Mesendoderm (in vitro differentiated cells): ENCODE measurements at regions not wholly inside any gene's neighbourhood (a gene's known extent, or its start where the extent isn't known, plus 50 kb on each side); places are given as distances from the start of the nearest gene placed in this dataset.

ENCODE experiments used
- DNase-seq: peaks from one replicate; pipeline ENCODE4 v3.0.0; 2013
- H2AK5ac ChIP-seq: 2 replicates; pipeline ENCODE4 v1.6.1; 2013; ENCODE audit warnings: low read length, inconsistent platforms
- H2BK120ac ChIP-seq: 2 replicates; pipeline ENCODE4 v1.6.1; 2013; ENCODE audit warnings: low read depth, mild to moderate bottlenecking, low read length, moderate library complexity, mixed read lengths
- H2BK15ac ChIP-seq: replicated peaks from 2 replicates; pipeline ENCODE4 v1.6.1; 2013; ENCODE audit warnings: low read depth, mild to moderate bottlenecking, moderate library complexity
- H2BK5ac ChIP-seq: 2 replicates; pipeline ENCODE4 v1.6.1; 2013; ENCODE audit warnings: low read length, inconsistent platforms
- H3K18ac ChIP-seq: 2 replicates; pipeline ENCODE4 v1.6.1; 2013; ENCODE audit warnings: mild to moderate bottlenecking, low read length, mixed read lengths
- H3K23ac ChIP-seq: one replicate; pipeline ENCODE4 v1.6.1; 2013; ENCODE audit warnings: low read length
- H3K27ac ChIP-seq: 2 replicates; pipeline ENCODE4 v1.5.1; 2013; ENCODE audit warnings: low read depth, mild to moderate bottlenecking, inconsistent platforms, low read length, moderate library complexity
- H3K27me3 ChIP-seq: 2 replicates; pipeline ENCODE4 v1.6.1; 2013; ENCODE audit warnings: low read length, control low read depth, mild to moderate bottlenecking, inconsistent platforms; ENCODE audit not compliant: insufficient read depth, poor library complexity
- H3K36me3 ChIP-seq: 2 replicates; pipeline ENCODE4 v1.6.1; 2013; ENCODE audit warnings: low read length, inconsistent platforms; ENCODE audit not compliant: control insufficient read depth, insufficient read depth
- H3K4ac ChIP-seq: one replicate; pipeline ENCODE4 v1.6.1; 2013; ENCODE audit warnings: low read depth, mild to moderate bottlenecking, low read length, moderate library complexity
- H3K4me1 ChIP-seq: 2 replicates; pipeline ENCODE4 v1.6.1; 2013; ENCODE audit warnings: low read depth, low read length, inconsistent platforms; ENCODE audit not compliant: control insufficient read depth
- H3K4me2 ChIP-seq: 2 replicates; pipeline ENCODE4 v1.6.1; 2013; ENCODE audit warnings: low read length
- H3K4me3 ChIP-seq: 2 replicates; pipeline ENCODE4 v1.5.1; 2013; ENCODE audit warnings: mild to moderate bottlenecking, low read length
- H3K56ac ChIP-seq: one replicate; pipeline ENCODE4 v1.6.1; 2013; ENCODE audit warnings: low read length
- H3K79me1 ChIP-seq: 2 replicates; pipeline ENCODE4 v1.6.1; 2013; ENCODE audit warnings: low read length, inconsistent platforms
- H3K79me2 ChIP-seq: 2 replicates; pipeline ENCODE4 v1.6.1; 2013; ENCODE audit warnings: mild to moderate bottlenecking, low read length; ENCODE audit not compliant: control insufficient read depth, insufficient read depth
- H3K9ac ChIP-seq: 2 replicates; pipeline ENCODE4 v1.6.1; 2013; ENCODE audit warnings: low read length, inconsistent platforms
- H4K5ac ChIP-seq: one replicate; pipeline ENCODE4 v1.6.1; 2013; ENCODE audit warnings: low read length
- H4K8ac ChIP-seq: one replicate; pipeline ENCODE4 v1.6.1; 2013; ENCODE audit warnings: low read depth, mild to moderate bottlenecking, control low read depth, low read length, moderate library complexity
- WGBS: extraction: QIAGEN DNeasy Blood & Tissue Kit; methylation state at CpG from one replicate; pipeline ENCODE4 v1.1.7; 2013; ENCODE audit warnings: low lambda C conversion rate, missing lambda C conversion rate; ENCODE audit not compliant: insufficient coverage; ENCODE audit errors: extremely low coverage; 5-methylcytosine and 5-hydroxymethylcytosine counted together

DNA sequence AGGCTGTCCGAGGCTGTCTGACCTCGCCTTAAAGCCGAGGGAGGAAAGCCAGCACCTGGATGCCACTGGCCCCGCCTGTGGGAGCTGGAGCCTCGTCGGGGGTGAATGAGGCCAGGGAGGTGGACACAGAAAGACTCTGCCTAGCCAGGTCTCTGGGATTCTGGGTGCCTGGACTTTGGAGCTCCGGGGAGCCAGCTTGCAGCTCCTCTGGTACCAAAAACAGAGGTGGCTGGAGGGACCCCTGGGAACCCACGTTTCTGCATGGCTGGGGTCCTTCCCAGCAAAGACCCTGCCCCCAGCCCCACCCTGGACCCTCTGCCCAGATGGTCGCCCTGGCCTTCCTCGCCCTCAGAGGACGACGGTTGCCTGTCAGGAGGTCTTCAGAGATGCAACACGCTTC lies 239.7 kb downstream of the BRD1 start:
- Histone ChIP-seq H2BK5ac (no peak overlapping the region), H3K18ac (no peak overlapping the region), H2BK120ac (no peak overlapping the region), H3K36me3 (no peaks in the 10 kb centered on the region), H3K79me2 (no peaks in the 10 kb centered on the region), H3K4me3 (no peak overlapping the region), H3K9ac (no peak overlapping the region), H3K4ac (no peak overlapping the region), H3K79me1 (no peaks in the 10 kb centered on the region), H3K27ac (no peak overlapping the region), H3K4me2 (no peak overlapping the region), H3K23ac (no peak overlapping the region), H3K56ac (no peak overlapping the region), H2AK5ac (no peak overlapping the region), H2BK15ac (no peak overlapping the region), H4K8ac (no peak overlapping the region), H3K27me3 (no peaks in the 10 kb centered on the region), H3K4me1 (no peaks in the 10 kb centered on the region), H4K5ac (no peak overlapping the region)
- no CpG with 5 or more reads among the region's 13 CpGs for WGBS
- no peak for DNase-seq

DNA sequence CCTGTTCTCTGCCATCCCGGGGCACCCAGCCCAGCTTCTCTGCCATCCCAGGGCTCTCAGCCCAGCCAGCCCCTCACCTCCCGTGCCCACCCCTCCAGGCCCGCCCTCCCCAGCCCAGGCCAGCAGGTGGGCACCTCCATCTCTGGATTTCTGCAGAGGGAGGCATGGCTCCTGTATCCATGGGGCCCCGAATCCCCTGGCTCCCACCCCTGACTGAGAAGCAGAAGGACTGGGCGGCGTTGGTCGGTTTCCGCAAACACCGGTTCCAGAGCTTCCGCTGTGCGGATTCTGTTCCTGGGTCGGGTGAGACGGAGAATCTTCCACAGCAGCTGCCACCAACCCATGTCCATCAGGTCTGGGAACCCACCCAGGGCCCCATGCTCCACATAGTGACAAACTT lies 240.3 kb downstream of the BRD1 start:
- Histone ChIP-seq H4K8ac (no peak overlapping the region), H3K4me2 (no peak overlapping the region), H2BK120ac (no peak overlapping the region), H4K5ac (no peak overlapping the region), H3K27me3 (no peaks in the 10 kb centered on the region), H3K56ac (no peak overlapping the region), H3K4me1 (no peaks in the 10 kb centered on the region), H3K4ac (no peak overlapping the region), H2BK15ac (no peak overlapping the region), H3K79me1 (no peaks in the 10 kb centered on the region), H3K18ac (no peak overlapping the region), H2AK5ac (no peak overlapping the region), H3K36me3 (no peaks in the 10 kb centered on the region), H3K4me3 (no peak overlapping the region), H3K23ac (no peak overlapping the region), H3K9ac (no peak overlapping the region), H3K79me2 (no peaks in the 10 kb centered on the region), H3K27ac (no peak overlapping the region), H2BK5ac (no peak overlapping the region)
- DNase-seq: no peak
- no CpG with 5 or more reads among the region's 13 CpGs for WGBS

DNA sequence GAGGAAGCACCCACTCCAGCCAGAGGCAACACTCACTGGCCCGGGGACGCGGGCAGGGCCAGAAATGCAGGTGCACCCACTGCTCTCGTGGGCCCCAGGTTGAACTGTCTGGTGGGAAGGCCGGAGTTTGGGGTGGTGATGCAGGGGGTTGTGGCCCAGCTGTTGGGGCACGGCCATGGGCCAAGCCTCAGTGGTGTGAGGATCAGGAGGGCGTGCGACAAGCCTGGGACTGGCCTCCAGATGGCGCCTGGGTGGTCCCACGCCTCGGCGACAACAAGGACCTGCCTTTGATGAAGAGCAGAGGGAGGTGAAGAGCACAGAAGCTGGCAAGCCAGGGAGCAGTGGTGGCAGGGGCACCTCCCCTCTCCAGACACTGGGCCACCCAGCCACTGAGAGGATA lies 240.8 kb downstream of the BRD1 start:
- no peak overlapping the region for H3K23ac ChIP-seq
- H3K79me2 ChIP-seq: no peaks in the 10 kb centered on the region
- no peak overlapping the region for H3K4me2 ChIP-seq
- no CpG with 5 or more reads among the region's 12 CpGs for WGBS
- no peak overlapping the region for H4K5ac ChIP-seq
- H2BK5ac ChIP-seq: no peak overlapping the region
- H2BK120ac ChIP-seq: no peak overlapping the region
- H3K18ac ChIP-seq: no peak overlapping the region
- no peak overlapping the region for H3K4me3 ChIP-seq
- H3K4ac ChIP-seq: no peak overlapping the region
- H3K36me3 ChIP-seq: no peaks in the 10 kb centered on the region
- no peak overlapping the region for H3K56ac ChIP-seq
- peak; percentile 39 for DNase-seq
- H4K8ac ChIP-seq: no peak overlapping the region
- H2AK5ac ChIP-seq: no peak overlapping the region
- H3K9ac ChIP-seq: no peak overlapping the region
- no peak overlapping the region for H2BK15ac ChIP-seq
- H3K27ac ChIP-seq: no peak overlapping the region
- no peaks in the 10 kb centered on the region for H3K79me1 ChIP-seq
- H3K27me3 ChIP-seq: no peaks in the 10 kb centered on the region
- no peaks in the 10 kb centered on the region for H3K4me1 ChIP-seq

DNA sequence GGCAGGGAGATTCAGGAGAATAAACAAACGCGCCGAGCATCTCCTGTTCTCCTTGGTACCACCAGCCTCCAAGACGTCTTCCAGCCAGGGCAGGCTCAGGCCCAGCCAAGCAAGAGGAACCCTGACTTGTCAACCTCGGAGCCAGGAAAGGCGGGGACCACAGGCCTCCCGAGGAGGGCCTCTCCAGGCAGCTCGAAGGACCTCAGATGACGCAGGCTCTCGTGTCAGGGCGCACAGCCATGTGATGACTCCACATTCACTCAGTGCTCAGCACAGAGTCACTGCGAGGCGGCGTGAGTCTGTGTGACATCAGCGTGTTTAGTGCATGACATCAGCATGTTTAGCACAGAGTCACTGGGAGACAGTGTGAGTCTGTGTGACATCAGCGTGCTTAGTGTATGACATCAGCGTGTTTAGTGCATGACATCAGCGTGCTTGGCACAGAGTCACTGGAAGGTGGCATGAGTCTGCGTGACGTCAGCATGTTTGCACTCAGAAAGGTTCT lies 241.4 kb downstream of the BRD1 start:
- WGBS: no CpG with 5 or more reads among the region's 20 CpGs
- peak; percentile 17 for DNase-seq

DNA sequence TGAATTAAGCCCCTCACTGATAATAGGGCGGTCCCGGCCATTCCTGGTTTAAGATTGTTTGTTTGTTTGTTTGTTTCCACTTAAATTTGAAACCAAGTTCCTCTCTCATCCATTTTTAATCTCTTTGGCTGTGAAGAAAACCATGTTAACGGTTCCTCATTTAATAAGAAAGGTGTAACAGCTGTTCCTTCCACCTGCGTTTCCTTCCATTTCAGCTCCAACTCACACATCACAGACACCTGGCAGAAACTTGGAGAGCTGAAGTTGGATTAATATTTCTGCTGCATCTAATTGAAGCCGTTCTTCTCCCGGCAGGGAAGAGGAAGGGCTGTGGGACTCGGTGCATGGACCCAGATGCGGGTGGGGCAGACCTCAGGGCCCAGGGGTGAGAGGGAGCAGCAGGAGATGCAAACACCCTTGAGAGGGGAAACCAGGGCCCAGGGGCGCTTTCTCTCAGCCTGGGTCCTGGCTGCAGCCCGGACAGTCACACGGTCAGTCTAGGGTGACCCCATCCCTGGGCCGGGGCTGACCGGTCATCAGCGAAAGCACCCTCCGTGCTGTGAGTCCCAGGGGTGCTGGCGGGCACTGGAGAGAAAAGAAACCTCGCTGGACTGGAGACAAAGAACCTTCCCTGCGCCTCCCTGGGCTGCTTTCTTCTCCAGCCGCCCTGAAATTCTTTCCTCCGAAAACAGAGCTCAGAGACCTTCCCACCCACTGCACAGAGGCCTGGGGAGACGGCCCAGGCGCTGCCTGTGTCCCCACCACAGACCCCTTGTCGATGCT lies 242.0 kb downstream of the BRD1 start:
- no peak overlapping the region for H3K27ac ChIP-seq
- H2BK15ac ChIP-seq: no peak overlapping the region
- no peaks in the 10 kb centered on the region for H3K27me3 ChIP-seq
- H3K4me1 ChIP-seq: no peaks in the 10 kb centered on the region
- H2BK5ac ChIP-seq: no peak overlapping the region
- H3K79me2 ChIP-seq: no peaks in the 10 kb centered on the region
- no peak overlapping the region for H3K4ac ChIP-seq
- no peak overlapping the region for H3K4me2 ChIP-seq
- H3K9ac ChIP-seq: no peak overlapping the region
- H3K79me1 ChIP-seq: no peaks in the 10 kb centered on the region
- WGBS: no CpG with 5 or more reads among the region's 23 CpGs
- no peak overlapping the region for H2BK120ac ChIP-seq
- no peak overlapping the region for H3K56ac ChIP-seq
- DNase-seq: no peak
- H4K8ac ChIP-seq: no peak overlapping the region
- H2AK5ac ChIP-seq: no peak overlapping the region
- no peak overlapping the region for H4K5ac ChIP-seq
- H3K4me3 ChIP-seq: no peak overlapping the region
- no peaks in the 10 kb centered on the region for H3K36me3 ChIP-seq
- H3K18ac ChIP-seq: no peak overlapping the region
- no peak overlapping the region for H3K23ac ChIP-seq

More for the DNA sequence above, 241.4 kb downstream of the BRD1 start:
- no peak overlapping the region for H3K4me2 ChIP-seq
- no peak overlapping the region for H2BK15ac ChIP-seq
- no peaks in the 10 kb centered on the region for H3K79me1 ChIP-seq
- no peak overlapping the region for H3K18ac ChIP-seq
- no peak overlapping the region for H3K27ac ChIP-seq
- H3K4me3 ChIP-seq: no peak overlapping the region
- H2AK5ac ChIP-seq: no peak overlapping the region
- H3K27me3 ChIP-seq: no peaks in the 10 kb centered on the region
- H2BK5ac ChIP-seq: no peak overlapping the region
- H3K4ac ChIP-seq: no peak overlapping the region
- H4K8ac ChIP-seq: no peak overlapping the region
- H3K36me3 ChIP-seq: no peaks in the 10 kb centered on the region
- H2BK120ac ChIP-seq: no peak overlapping the region
- H3K79me2 ChIP-seq: no peaks in the 10 kb centered on the region
- peak overlapping the region; percentile 9 for H3K56ac ChIP-seq
- H3K23ac ChIP-seq: no peak overlapping the region
- H4K5ac ChIP-seq: no peak overlapping the region
- H3K9ac ChIP-seq: no peak overlapping the region
- H3K4me1 ChIP-seq: no peaks in the 10 kb centered on the region
